Right cardiac atrium (tissue), 5 donors: ENCODE measurements at regions not wholly inside any gene's neighbourhood (a gene's known extent, or its start where the extent isn't known, plus 50 kb on each side); places are given as distances from the start of the nearest gene placed in this dataset.

Experiments used
- ATAC-seq, 2 donors: fragments of 200-7000 bp; cut with Tn5 transposase; one replicate each; pipeline versions ENCODE4 v1.8.0 to v1.9.1; 2020; ENCODE audit warnings: moderate library complexity in 2 of 2, mild to moderate bottlenecking in 1 of 2
- DNase-seq, 3 donors: peaks; one replicate each; pipeline ENCODE4 v3.0.0-alpha.2; 2020
- H3K27ac ChIP-seq: one replicate; pipeline ENCODE4 v1.5.1; 2013; ENCODE audit warnings: mild to moderate bottlenecking, low read length, control low read depth, moderate library complexity
- H3K27me3 ChIP-seq: one replicate; pipeline ENCODE4 v1.6.1; 2013; ENCODE audit not compliant: control insufficient read depth, insufficient read depth
- H3K4me1 ChIP-seq: one replicate; pipeline ENCODE4 v1.6.1; 2013; ENCODE audit warnings: low read length; ENCODE audit not compliant: control insufficient read depth, insufficient read depth
- H3K4me3 ChIP-seq: one replicate; pipeline ENCODE4 v1.5.1; 2013; ENCODE audit warnings: low read length, control low read depth
- H3K9me3 ChIP-seq: one replicate; pipeline ENCODE4 v1.6.1; 2013; ENCODE audit warnings: low read length; ENCODE audit not compliant: control insufficient read depth
- WGBS: extraction: QIAGEN DNeasy Blood & Tissue Kit; methylation state at CpG from one replicate; pipeline ENCODE4 v1.1.7; 2013; 5-methylcytosine and 5-hydroxymethylcytosine counted together
- intact Hi-C, 4 donors: fragments of 100-400 bp; cut with DNase I; formaldehyde crosslinking; loops; one replicate each; pipeline versions ENCODE4 v1.11.0 to v1.14.0; 2022 to 2023
- donor health status: healthy with polysubstance abuse.
- donor health status: DM: no; HTN: yes; CAD: no.
- donor health status: DM: no; HTN: no; CAD: no.
- donor health status: DM: no; HTN: yes; CAD: no; lungs with severe emphysema.
- donor health status: DM: yes; HTN: yes; CAD: no.

DNA sequence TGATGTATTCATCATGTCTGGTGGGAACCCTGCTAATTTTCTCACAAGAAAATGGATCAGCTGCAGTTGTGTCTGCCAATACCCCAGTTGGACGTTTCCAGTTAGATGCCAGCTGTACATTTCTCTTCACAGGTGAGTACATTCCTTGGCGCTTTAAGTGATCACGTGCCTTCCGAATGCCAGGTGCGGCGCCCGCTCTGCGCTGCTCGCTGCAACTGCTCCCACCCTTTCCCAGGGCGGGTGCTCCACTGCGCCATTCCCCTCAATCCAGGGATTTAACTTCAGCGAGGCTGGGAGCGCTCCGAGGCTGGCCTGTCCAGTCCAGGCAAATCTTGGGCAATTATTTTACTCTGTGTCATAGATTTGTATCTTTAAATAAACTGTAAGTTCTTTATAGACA is 225.0 kb upstream of the RAB6C start:
- ATAC-seq (no peak), DNase-seq (no peak)
- no peak overlapping the region for H3K27ac ChIP-seq
- no peaks in the 10 kb centered on the region for H3K9me3 ChIP-seq
- H3K4me1 ChIP-seq, result no peaks in the 10 kb centered on the region
- no peak overlapping the region for H3K4me3 ChIP-seq
- intact Hi-C loops, result no loop called here
- H3K27me3 ChIP-seq, result no peaks in the 10 kb centered on the region
- 92% methylated on average over 14 of the region's 14 CpGs for WGBS

DNA sequence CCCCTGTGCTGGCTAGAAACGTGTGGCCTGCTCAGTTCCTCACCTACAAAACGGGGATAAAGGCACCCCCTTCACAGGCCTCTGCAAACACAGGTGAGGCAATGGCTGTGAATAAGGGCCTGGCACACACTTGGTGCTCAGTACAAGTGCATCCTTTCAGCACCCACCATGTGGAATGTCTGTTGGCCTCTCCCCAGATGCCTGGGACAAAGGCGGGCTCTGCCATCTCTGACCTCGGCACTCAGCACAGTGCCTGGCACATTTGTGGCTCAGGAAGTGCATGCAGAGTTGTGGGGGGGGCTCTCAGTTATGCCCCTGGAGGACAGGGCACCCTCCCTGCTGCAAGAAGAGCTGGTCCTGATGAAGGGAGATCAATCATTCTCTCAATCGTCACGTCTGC is 224.6 kb upstream of the RAB6C start:
- Histone ChIP-seq H3K27me3 (no peaks in the 10 kb centered on the region), H3K9me3 (no peaks in the 10 kb centered on the region), H3K4me3 (no peak overlapping the region), H3K4me1 (no peaks in the 10 kb centered on the region), H3K27ac (no peak overlapping the region)
- DNase-seq, result no peak
- WGBS, result 80% methylated on average over 6 of the region's 6 CpGs
- no peak for ATAC-seq
- intact Hi-C loops, result no loop called here

DNA sequence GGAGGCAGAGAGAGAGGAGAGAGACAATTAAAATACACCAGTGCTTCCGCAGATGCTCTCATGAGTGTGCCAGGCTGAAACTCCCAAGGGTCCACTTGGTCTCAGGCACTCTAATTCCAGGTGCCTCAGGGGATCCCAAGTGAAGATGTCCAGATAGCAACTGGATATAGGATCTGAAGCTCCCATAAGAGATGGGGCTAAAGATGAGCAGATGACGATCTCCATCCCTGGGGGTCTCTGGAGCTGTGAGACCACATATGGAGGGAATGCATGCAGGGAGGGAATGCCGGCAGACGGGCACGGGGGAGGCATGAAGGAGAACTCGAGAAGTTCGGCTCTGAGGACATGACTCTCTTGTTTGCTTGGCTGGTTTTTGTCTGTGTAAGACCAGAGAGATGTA is 223.7 kb upstream of the RAB6C start:
- intact Hi-C loops, result no loop called here
- no peaks in the 10 kb centered on the region for H3K27me3 ChIP-seq
- 87% methylated on average over 7 of the region's 7 CpGs for WGBS

DNA sequence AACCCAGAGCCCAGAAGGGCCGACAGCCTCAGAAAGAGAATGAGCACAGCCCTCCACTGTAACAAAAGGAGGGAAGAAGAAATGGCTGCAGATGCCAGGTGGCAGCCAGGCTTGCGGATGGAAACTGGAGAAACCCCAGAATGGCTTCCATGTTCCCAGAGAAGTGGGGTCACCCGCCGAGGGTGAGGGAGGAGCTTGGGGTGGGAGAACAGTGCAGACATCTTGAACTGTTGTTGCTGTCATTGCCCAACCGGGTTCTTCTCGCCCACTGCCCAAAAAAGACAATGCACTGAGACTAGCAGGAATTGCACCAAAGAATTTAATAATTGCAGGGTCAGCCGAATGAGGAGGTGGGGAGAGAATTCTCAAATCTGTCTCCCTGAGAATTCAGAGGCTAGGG is 223.2 kb upstream of the RAB6C start:
- DNase-seq (no peak), ATAC-seq (no peak)
- WGBS, result 89% methylated on average over 7 of the region's 7 CpGs
- no peaks in the 10 kb centered on the region for H3K4me1 ChIP-seq
- H3K4me3 ChIP-seq, result no peak overlapping the region
- no peaks in the 10 kb centered on the region for H3K27me3 ChIP-seq
- no peak overlapping the region for H3K27ac ChIP-seq
- no peaks in the 10 kb centered on the region for H3K9me3 ChIP-seq
- intact Hi-C loops, result no loop called here

More for the DNA sequence above, 223.7 kb upstream of the RAB6C start:
- no peak overlapping the region for H3K4me3 ChIP-seq
- no peak for ATAC-seq
- no peak for DNase-seq
- no peaks in the 10 kb centered on the region for H3K4me1 ChIP-seq
- H3K9me3 ChIP-seq, result no peaks in the 10 kb centered on the region
- H3K27ac ChIP-seq, result no peak overlapping the region

DNA sequence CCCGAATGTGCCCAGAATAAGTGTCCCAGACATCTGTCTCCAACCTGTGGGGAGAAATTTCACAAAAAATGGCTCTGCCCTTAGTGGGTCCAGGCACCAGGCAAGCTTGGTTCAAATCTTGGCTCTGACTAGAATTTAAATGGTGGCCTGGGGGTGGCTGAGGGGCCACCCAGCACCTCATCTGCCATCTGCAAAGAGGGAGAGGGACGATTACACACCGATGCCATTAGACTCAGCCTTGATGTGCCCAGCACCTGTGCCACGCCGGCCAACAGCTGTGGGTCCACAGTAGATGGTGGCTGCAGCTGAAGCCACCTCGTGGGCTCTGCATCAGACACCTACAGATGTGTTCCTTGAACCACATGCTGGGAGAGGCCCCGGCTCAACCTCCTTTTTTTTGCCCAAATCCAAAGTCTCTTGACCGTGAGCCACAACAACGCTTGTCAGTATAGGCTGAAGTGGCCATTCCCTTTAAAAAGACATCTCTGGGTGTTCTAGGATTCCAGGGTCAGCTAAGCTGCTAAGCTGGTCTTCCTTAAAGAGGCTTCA is 222.0 kb upstream of the RAB6C start:
- WGBS, result 83% methylated on average over 9 of the region's 9 CpGs
- no peak for DNase-seq
- no peak overlapping the region for H3K4me3 ChIP-seq
- H3K4me1 ChIP-seq, result no peaks in the 10 kb centered on the region
- H3K27me3 ChIP-seq, result no peaks in the 10 kb centered on the region
- H3K9me3 ChIP-seq, result no peaks in the 10 kb centered on the region
- intact Hi-C loops, result no loop called here
- H3K27ac ChIP-seq, result no peak overlapping the region
- no peak for ATAC-seq

DNA sequence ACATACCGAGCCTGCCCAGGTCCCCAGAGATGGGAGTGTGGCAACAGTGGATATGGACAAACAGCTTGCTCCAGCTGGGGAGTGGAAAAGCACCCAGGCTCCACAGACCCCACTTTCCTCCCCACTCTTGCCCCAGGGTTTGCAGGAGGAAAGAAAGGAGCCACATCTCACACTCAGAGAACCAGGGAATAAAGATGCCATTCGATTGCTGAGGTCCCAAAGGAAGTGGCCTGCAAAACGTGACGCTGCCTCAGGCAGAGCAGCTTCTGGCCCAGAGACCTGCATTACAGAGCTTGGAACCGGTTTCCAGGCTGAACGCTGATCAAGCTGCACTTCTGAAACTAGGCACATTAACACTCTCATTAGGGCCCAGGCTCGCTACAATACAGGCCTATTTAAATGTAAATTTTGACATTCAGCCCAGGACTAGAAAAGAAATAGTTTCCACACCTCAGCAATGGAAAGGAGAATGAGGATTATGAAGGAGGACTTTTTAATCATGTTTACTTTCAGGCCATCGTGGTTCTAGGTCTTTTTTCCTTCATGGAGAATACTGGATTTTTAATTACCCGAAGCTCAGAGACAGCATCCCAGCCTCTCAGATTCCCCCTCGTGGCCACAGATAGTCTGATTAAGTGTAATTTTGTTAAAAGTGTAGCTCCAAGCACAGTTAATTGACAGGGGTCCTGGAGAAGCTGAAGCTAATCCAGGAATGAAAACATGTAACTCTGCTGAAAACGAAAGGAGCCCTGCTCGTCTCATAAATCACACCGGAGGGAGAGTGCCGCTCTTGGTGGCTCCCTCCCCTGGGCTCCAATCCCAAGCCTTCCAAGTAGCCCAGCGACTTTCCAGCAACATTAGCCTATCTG is 221.3 kb upstream of the RAB6C start:
- 30% methylated on average over 15 of the region's 15 CpGs for WGBS
- no peaks in the 10 kb centered on the region for H3K27me3 ChIP-seq
- ATAC-seq, result peak; percentile 42 to 54
- H3K4me1 ChIP-seq, result no peaks in the 10 kb centered on the region
- intact Hi-C loops, result no loop called here
- H3K27ac ChIP-seq, result no peak overlapping the region
- peak overlapping the region; percentile 4 for H3K4me3 ChIP-seq
- H3K9me3 ChIP-seq, result no peaks in the 10 kb centered on the region
- peak in 1 of 3 donors; percentile 53 for DNase-seq

DNA sequence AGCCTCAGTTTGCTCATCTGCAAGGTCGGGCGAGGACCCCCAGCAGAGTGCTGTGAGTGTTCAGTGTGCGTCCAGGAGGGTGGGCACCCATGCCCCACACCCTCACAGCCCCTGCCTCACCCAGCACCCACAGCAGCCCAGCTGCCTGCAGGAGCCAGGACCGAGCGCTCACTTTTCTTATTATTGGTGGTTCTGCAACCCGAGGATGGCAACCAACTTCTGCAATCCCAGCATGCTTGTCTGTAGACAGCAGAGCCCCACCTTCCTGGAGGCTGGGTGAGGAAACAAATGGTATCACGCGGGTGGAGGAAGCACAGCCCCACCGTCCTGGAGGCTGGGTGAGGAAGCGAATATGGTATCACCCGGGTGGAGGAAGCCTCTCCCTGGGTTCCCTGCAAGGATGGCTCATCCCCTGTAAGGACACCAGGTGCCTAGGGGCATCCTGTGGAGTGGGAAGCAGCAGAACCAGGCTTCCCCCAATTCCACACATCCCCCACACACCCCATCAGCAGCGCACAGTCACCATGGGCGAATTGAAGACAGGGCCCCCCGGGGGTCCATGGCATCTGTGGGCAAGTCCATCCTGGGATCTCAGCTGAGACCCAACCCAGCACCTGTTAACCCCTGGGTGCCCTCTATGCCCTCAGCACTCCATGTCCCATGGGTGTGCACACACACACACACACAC is 220.5 kb upstream of the RAB6C start:
- Histone ChIP-seq H3K27me3 (no peaks in the 10 kb centered on the region), H3K9me3 (no peaks in the 10 kb centered on the region), H3K4me1 (no peaks in the 10 kb centered on the region), H3K4me3 (peak overlapping the region; percentile 4), H3K27ac (no peak overlapping the region)
- WGBS, result 56% methylated on average over 14 of the region's 14 CpGs
- intact Hi-C loops, result no loop called here
- ATAC-seq (peak; percentile 63 to 65), DNase-seq (peak; percentile 37 to 78 (median 70))

DNA sequence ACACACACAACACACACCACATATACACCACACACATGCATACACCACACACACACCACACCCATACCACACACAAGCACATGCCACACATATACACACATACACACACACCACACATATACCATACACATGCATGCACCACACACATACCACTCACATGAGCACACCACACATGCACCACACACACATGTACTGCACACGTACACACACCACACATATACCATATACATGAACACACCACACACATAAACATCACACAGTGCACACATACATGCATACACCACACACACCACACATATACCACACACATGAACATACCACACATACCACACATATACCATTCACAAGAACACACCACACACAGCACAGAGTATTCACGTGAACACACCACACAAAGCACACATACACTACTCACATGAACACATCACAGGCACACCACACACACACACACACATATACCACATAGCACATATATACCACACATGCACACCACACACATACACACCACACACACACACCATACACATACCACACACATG is 219.9 kb upstream of the RAB6C start:
- intact Hi-C loops, result no loop called here
- Histone ChIP-seq H3K27ac (no peak overlapping the region), H3K27me3 (no peaks in the 10 kb centered on the region), H3K4me1 (no peaks in the 10 kb centered on the region), H3K9me3 (no peaks in the 10 kb centered on the region), H3K4me3 (no peak overlapping the region)
- DNase-seq (no peak), ATAC-seq (no peak)
- 93% methylated on average over 2 of the region's 2 CpGs for WGBS

DNA sequence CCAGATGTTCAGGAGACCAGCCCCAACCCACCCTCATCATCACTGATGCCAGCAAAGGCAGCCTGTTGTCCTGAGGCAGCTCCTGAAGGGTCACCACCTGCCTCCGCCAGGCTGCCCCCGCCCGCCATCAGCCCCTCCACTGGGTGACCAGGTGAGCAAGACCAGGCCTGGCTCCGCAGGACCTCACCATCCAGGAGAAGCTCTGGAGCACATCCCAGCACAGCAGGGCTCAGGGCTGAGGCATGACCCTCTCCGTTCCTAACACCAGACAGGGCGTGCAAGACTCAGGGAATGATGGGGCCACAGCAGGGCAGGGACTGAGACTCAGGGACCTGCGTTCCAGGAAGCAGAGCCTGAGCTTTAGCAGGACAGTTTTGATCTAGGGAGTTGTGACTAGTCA is 218.8 kb upstream of the RAB6C start:
- 97% methylated on average over 7 of the region's 7 CpGs for WGBS
- DNase-seq, result no peak
- Histone ChIP-seq H3K4me3 (no peak overlapping the region), H3K27me3 (no peaks in the 10 kb centered on the region), H3K27ac (no peak overlapping the region), H3K9me3 (no peaks in the 10 kb centered on the region), H3K4me1 (no peaks in the 10 kb centered on the region)
- intact Hi-C loops, result no loop called here
- ATAC-seq, result no peak

DNA sequence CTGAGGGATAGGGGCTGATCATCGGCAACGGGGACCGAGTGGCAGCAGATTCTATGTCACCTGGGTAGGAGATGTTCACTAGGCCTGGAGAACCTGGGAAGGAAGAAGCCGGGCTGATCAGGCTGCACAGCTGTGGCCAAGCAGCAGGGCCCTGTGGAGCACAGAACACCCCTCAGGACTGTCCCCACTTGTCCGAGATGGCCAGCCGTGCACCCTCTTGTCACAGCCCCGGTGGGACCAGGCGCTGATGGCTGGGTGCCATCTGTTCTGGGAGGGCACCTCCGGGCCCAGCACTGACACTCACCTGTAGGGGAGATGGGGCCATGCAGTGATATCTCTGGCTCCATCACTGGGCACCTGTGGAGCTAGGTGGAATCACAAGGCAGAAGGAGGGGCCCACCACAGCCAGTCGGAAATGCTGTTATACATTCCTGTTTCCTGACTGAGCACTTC is 217.9 kb upstream of the RAB6C start:
- no peak overlapping the region for H3K4me3 ChIP-seq
- intact Hi-C loops, result no loop called here
- no peaks in the 10 kb centered on the region for H3K27me3 ChIP-seq
- H3K4me1 ChIP-seq, result no peaks in the 10 kb centered on the region
- no peak overlapping the region for H3K27ac ChIP-seq
- ATAC-seq, result no peak
- H3K9me3 ChIP-seq, result no peaks in the 10 kb centered on the region
- DNase-seq, result no peak
- WGBS, result 95% methylated on average over 10 of the region's 10 CpGs
